ENCODE measurements at regions not wholly inside any gene's neighbourhood (a gene's known extent, or its start where the extent isn't known, plus 50 kb on each side); places are given as distances from the start of the nearest gene placed in this dataset.
"Not testable (repeated sequence)": the region's sequence is repeated elsewhere in the genome, so short reads cannot be mapped to it uniquely, and the experiment has no call there.

GRCh38 chr3:72660270-72661114 lies 187.8 kb downstream of the SHQ1 start:
- no peak for DNase-seq

- DNase-seq = no peak
These were observed 188.6 kb downstream of the SHQ1 start for GRCh38 chr3:72659596-72659995.

DNA sequence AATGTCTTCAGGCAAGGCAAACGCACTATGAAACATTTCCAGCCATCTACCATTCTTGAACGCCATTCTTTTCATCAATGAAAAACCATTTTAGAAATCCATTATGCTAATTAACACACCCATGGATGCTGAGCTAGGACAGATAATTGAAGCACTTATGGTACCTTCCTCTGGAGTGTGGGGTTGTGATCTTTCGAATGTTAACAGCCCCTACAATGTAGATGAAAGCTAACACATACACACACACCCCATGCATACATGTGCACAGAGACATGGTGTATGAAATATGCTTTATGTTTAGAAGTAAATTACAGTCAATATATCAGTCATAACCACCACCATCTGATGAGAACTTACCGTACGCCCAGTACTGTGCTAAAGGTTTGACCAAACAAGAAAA lies 189.1 kb downstream of the SHQ1 start:
- no peak for DNase-seq

GRCh38 chr3:72658466-72659100 lies 189.7 kb downstream of the SHQ1 start:
- no peak for DNase-seq

DNA sequence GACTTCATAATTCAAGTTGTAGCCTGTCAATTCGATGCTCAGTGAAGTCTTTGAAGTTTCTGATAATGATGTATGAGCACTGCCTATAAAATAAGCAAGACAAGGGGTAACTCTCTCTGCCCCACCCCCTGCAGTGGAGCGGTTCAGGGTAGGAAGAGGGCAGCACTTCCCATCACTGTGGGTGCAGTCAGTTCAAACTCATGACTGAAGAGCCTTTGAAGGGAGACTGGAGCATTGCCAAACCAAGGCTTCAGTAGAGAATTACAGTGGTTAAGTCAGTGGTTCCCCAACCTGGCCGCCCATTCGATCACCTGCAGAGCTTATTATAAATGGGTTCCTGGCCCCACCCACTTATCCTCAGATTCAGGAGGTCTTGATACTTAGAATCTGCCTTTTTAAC lies 190.6 kb downstream of the SHQ1 start:
- no peak for DNase-seq

- no peak for DNase-seq
These were observed 192.5 kb downstream of the SHQ1 start for GRCh38 chr3:72655723-72656122.

- DNase-seq = no peak
These were observed 193.1 kb downstream of the SHQ1 start for GRCh38 chr3:72655131-72655551.

DNA sequence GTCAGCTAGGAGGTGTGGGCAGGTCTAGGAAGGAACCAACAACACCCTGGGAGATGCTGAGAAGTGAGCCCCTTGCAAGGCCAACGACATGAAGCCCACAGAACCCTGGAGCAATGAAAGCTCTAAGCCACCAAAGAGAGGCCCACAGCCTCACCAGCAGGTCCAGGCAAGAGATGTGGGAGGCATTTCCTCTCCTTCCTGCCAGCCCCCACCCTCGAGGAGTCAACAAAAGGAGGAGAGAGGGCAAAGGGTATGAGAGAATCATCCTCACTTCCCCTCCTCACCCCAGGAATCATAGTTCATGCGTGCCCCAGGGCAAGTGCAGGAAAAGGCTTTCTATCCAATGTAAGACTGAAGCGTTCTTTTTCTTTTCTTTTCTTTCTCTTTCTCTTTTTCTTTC lies 195.8 kb downstream of the SHQ1 start:
- no peak for DNase-seq

- no peak for DNase-seq
These were observed 196.7 kb downstream of the SHQ1 start for GRCh38 chr3:72651498-72651897.

DNA sequence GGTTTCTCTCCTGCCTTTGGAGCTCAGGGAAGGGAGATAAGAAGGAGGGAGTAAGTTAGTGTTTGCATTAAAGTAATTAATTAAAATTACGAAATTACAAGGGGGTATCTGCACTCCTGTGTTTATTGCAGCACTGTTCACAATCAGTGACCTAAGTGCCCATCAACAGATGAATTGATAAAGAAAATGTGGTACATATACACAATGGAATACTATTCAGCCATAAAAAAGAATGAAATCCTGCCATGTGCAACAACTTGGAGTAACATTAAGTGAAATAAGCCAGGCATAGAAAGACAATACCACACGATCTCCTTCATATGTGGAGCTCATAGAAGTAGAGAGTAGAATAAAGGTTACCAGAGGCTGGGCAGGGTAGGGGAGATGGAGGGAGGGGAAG lies 202.0 kb downstream of the SHQ1 start:
- no peak for DNase-seq

GRCh38 chr3:72643635-72644034 lies 204.6 kb downstream of the SHQ1 start:
- DNase-seq = not testable (repeated sequence)

- DNase-seq = no peak
These were observed 206.6 kb downstream of the SHQ1 start for GRCh38 chr3:72641684-72642083.

GRCh38 chr3:72641072-72641471 lies 207.2 kb downstream of the SHQ1 start:
- no peak for DNase-seq

DNA sequence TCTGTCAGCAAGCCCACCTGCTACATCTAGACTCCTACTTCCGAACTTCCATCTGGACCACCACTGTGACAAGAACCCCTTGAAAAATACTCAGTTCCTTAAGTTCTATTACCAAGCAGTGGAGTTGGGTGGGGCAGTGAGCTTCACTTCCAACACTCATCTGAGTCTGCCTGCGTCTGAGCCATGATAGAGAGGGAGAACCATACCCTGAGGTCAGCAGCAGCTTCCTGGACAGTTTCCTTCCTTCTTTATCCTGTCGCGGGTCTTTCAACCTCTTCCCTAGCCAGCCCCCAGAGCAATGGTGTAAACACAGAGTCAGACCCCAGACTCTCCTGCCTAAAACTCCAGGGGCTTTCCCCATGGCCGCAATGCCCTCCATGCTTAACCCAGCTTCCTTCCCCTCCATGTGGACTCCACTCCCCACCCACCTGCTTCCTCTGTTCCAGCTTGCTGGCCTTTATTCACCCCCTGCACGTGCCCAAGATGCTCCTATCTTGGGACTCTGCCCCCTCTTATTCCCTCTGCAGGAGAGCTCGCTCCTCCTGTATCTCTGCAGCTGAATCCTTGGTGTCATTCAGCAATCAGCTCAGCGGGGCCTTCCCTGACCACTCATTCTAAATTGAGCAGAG lies 211.2 kb downstream of the SHQ1 start:
- no peak for DNase-seq

GRCh38 chr3:72635551-72635950 lies 212.7 kb downstream of the SHQ1 start:
- DNase-seq = no peak

DNA sequence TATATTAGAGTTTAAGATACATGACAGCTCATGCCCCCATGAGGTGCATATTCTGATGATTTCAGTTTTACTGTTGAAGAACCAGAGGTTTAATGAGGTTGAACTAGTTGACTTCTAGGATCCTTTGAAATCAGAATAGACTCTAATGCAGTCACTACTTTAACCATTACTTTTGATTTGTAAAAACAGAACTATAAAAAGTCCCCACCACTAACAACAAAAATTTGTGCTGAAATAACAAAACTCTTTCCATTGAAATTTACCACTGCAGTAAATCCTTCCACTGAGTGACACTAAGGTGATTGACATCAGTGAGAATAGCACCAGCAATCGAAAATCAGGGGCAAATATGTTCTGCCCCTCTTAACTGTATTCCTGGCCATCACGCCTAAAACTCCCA lies 214.1 kb downstream of the SHQ1 start:
- DNase-seq = no peak

DNA sequence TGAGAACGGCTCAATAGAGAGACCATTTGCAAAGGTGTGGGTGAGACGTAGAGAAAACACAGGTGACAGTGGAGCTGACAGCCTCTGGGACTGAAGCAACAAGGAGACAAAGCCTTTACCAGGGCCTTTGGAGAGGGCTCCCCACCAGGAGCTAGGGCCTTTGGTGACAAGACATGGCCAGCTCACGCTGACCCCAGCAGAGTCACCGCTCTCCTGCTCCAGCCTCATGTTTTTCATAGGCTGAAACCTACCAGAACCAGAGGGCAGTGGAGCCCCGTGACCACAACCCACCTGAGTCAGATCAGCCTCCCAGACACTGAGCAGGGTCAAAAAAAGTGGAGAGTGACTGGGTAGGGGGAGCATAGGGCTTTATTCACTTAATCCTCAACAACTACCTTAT lies 214.7 kb downstream of the SHQ1 start:
- no peak for DNase-seq

GRCh38 chr3:72633121-72633520 lies 215.1 kb downstream of the SHQ1 start:
- no peak for DNase-seq

DNA sequence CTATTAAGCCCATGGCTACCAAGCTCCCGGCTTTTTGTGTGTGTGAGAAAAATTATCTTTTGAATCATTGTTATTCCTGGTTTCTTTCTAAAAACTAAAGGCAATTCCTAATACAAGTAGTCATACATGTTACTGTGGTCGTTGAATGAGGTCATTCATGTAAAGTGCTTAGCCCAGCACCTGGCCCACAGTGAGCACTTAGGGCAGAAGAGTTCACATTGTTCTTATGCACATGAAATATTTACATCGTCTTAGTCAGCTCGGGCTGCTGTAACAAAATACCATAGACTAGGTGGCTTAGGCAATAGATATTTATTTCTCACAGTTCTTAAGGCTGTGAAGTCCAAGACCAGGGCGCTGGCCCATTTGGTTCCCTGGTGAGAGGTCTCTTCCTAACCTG lies 216.1 kb downstream of the SHQ1 start:
- DNase-seq = no peak

DNA sequence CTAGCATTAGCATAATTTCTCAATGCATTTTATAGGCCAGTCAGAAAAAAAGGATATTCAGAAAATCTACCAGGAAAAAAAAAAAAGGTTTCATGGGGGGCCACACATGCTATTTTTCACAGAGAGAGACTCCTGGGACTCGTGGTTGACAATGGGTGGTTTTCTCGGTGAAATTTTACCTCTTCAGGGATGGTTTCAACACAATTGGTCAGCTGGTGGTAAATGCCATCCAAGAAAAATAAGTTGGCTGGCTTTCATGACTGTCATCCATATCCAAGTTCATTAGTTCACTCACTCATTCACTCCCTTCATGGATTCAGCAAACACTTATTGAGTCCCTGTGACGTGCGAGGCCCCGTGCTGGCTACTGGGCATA lies 217.3 kb downstream of the SHQ1 start:
- DNase-seq = no peak

- no peak for DNase-seq
These were observed 217.8 kb downstream of the SHQ1 start for GRCh38 chr3:72630327-72630968.

- peak; percentile 0 for DNase-seq
These were observed 219.0 kb downstream of the SHQ1 start for GRCh38 chr3:72629191-72629631.

DNA sequence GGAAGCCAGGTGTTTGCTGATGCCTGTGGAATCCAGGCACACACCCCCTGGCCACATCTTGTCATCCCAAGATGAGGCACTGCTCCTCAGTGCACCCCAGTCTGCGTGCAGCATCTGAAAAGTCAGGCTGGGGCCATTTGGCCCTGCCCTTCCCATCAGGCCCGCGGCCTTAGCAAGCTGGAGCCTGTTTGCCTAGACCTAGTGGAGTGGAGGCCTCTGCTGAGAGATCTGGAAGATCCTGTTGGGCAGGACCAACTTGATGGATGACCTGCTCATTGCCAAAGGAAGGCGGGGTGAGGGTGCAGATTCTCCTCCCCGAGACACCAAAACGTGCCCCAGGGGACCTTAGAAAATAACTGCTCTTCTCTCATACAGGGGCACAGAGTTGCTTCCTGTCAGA lies 220.2 kb downstream of the SHQ1 start:
- DNase-seq = peak; percentile 2

DNA sequence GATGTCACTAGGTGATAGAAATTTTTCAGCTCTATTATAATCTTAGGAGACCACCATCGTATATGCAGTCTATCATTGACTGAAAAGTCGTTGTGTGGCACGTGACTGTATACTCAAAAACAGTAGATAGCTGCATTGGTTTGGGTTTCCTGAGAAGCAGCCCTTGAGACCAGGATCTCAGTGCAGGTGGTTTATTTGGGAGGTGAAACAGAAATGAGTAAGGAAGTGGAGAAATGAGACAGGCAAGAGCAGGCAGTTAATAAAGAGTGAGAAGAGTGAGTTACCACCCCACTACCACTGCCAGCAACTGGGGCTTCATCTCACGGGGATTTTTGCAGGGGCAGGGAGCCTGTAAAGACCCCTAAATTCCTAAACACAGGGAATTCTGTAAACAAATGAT lies 221.0 kb downstream of the SHQ1 start:
- DNase-seq = no peak

Data from NCI-H526 treated with DMSO at 0.1 percent for 48 hours (cell line).